RPMI7951 (cell line): ENCODE measurements at regions not wholly inside any gene's neighbourhood (a gene's known extent, or its start where the extent isn't known, plus 50 kb on each side); places are given as distances from the start of the nearest gene placed in this dataset.
"Not testable (repeated sequence)": the region's sequence is repeated elsewhere in the genome, so short reads cannot be mapped to it uniquely, and the experiment has no call there.

Source experiments
- DNase-seq: peaks from one replicate; pipeline ENCODE4 v3.0.0-alpha.2; 2012; ENCODE audit warnings: low read depth

DNA sequence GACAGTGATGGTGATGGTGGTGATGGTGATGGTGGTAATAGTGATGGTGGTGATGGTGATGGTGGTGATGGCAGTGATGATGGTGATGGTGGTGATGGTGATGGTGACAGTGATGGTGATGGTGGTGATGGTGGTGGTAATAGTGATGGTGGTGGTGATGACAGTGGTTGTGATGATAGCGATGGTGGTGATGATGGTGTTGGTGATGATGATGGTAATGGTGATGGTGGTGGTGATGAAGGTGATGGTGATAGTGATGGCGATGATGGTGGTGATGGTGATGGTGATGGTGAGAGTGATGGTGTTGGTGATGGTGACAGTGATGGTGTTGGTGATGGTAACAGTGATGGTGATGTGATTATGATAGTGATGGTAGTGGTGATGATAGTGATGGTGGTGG is 94.3 kb downstream of the ASB1 start:
- no peak for DNase-seq

DNA sequence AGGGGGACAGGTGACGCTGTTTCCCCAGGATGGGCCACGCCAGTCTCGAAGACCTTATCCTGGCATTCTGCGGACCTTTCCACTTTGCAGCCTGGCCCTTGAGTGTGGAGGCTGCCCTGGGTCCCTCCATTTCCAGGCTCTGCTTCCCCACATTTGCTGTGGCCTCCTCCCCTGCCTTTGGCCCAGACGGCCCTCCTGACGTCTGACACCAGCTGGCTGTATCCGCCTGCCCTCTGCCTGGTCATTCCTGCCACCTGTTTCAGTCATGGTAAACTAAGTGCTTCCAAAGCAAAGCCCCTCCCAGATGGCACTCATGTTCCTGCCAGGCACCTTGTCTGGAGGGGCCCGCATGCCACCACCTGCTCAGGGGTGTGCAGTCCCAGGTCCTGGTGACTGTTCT is 95.1 kb downstream of the ASB1 start:
- no peak for DNase-seq

DNA sequence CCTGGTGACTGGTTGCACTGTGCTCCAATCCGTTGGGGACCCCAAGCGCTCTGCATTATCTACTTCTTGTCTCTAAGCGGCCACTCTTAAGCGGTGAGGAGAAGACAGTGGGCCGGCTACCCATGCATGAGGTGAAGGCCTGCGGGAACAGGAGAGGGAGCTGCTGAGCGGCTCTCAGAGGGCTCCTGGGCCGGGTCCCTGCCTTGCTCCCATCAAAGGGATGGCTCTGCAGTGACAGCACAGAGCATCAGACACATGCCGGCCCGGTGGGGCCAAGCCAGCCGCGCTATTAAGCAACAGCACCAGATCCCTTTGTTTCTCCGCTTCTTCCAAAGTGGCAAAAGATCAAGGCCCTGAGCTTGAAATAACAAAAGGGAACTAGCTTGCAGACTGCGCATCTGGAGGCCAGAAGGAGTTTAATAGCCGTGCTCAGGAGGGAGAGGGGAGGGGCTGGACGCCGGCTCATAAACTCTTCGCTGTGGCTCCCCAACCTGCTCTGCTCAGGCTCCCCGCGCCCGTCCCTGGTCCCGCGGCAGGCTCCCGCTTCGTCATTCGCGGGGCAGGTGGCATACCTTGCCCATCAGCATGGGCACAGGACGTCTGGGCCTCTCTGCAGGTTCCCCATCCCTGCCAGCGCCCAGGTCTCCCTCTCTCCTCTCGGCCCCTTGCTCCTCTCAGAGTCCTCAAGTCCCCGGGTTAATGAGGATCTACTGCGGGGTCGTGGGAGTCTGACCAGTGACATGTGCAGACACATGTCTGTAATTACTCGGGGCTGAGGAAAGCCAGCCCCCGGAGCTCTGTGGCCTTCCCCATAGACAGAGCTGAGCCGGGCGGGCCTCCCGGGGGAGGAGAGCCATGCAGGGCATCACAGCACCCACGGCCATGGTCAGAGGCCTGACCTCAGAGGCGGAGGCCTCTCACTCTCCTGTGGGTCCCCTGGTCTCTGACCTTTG is 96.7 kb downstream of the ASB1 start:
- peak; percentile 50 for DNase-seq

DNA sequence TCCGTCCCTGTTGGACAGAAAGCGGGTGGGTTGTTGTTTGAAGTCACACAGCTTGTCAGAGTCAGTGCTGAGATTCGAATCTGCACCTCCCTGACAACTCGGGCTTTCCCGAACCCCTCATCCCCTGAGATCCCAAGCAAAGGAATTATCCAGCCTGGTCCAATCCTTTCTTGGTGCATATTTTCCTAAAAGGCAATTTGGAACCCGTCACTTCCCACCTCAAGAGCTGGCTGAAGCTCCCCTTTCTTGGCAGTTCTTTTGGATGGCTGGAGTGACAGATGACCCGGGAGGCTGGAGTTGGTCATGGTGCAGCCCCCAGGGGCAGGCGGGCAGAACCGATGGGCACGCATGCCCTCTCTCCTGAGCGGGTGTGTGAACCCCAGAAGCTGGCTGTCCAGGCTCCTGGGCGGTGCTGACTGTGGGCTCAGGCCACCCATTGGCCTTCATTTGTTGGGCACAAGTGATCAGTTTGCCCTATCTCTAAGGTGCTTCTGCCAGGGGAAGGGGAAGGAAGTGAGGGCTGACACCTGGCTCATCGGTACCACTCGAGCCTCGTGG is 97.8 kb downstream of the ASB1 start:
- no peak for DNase-seq

DNA sequence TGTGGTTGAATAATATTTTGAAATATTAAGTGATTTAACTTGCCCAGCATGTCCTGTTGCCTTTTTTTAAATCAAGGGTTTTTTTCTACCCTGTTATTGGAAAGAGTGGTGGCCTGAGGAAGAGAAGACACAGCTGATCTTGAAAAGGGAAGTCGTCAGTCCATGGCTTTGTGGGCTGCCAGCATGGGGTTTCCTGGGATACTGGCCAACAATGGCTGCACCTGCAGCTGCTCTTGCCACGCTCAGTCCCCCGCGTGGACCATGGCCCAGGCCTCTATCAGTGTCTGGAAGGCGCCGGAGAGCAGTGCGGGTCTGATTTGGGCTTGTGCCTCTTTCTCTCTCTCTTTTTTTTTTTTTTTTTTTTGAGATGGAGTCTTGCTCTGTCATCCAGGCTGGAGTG is 99.3 kb downstream of the ASB1 start:
- peak; percentile 20 for DNase-seq

DNA sequence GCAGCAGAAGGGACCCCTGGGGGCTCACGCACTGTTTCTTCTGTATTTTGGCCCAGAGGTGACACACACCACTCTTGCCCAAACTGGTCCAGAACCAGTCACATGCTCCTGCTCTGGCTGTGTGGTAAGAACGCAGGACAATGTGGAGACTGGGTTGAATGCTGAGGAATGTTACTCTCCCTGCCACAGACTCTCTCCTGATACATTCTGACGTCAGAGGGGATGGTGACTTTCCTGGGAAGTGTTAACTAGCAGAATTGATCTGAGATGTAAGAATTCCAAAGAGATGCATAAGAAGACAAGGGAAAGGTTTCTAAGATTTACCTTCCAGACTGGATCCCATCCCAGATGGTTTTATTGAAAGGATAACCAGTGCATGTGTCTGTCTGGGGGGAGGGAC is 100.8 kb downstream of the ASB1 start:
- DNase-seq: peak; percentile 39

DNA sequence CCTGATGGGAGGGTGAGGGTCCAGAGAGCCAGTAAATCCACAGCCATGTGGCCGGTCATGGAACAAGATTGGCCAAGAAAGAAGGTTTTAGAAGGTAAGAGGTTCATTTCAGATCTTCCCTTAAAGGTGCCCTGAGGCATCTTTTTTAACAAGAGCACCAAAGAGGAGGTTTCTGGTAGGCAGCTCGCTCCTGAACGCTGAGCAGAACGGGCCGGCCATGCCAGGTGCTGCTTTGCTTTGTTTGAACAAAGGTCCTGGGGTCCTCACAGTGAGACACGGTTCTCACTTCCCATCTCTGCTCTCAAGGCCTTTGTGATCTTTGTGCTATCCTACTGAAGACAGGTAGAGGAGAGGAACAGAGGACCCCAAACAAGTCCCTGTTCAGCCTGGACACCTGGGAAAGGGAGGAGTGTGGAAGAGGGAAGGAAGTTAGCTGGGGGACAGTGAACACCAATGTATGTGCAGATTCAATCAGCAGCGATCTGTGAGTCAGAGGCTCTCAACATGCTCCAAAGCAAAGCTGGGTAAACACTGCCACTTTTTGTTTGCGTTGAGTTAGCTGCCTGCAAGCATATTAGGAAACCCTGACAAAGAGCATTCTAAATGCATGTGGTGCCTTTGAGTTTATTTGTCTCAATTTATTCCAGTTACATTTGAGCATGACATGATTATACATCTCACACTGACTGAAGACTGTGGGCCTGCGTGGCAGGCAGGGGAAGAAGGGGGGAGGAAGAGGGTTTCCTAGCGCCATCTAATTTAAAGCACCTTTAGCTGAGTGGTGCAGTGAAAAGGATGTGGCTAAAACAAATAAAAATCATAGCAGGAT is 102.4 kb downstream of the ASB1 start:
- peak; percentile 58 for DNase-seq

DNA sequence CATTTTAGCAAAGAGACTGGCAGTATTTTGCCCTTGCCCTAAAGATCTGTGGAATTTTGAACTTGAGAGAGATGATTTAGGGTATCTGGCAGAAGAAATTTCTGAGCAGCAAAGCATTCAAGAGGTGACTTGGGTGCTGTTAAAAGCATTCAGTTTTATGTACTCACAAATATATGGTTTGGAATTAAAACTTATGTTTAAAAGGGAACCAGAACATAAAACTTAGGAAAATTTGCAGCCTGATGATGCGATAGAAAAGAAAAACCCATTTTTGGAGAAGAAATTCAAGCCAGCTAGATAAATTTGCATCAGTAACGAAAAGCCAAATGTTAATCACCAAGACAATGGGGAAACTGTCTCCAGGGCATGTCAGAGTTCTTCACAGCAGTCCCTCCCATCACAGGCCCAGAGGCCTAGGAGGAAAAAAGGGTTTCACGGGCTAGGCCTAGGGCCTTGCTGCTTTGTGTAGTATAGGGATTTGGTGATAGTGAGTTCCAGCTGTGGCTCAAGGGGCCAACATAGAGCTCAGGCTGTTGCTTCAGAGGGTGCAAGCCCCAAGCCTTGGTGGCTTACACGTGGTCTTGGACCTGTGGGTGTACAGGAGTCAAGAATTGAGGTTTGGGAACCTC is 104.4 kb downstream of the ASB1 start:
- DNase-seq: not testable (repeated sequence)

DNA sequence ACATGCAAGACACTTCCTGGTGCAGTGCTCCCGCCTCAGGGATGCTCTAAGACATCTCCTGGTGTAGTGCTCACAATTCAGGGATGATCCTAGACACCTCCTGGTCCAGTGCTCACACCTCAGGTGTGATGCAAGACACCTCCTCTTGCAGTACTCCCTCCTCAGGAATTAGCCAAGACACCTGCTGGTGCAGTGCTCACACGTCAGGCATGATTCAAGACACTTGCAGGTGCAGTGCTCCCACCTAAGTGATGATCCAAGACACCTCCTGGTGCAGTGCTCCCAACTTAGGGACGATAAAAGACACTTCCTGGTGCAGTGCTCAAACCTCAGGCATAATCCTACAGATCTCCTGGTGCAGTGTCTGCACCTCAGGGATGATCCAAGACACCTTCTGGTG is 117.0 kb downstream of the ASB1 start:
- not testable (repeated sequence) for DNase-seq

DNA sequence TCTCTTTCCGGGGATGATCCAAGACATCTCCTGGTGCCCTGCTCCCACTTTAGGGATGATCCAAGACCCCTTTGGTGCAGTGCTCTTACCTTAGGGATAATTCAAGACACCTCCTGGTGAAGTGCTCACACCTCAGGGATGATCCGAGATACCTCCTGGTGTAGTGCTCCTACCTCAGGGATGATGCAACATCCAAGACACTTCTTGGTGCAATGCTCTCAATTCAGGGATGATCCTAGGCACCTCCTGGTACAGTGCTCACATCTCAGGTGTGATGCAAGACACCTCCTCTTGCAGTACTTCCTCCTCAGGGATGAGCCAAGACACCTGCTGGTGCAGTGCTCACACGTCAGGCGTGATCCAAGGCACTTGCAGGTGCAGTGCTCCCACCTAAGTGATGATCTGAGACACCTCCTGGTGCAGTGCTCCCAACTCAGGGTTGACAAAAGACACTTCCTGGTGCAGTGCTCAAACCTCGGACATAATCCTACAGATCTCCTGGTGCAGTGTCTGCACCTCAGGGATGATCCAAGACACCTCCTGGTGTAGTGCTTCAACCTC is 122.3 kb downstream of the ASB1 start:
- DNase-seq: no peak

DNA sequence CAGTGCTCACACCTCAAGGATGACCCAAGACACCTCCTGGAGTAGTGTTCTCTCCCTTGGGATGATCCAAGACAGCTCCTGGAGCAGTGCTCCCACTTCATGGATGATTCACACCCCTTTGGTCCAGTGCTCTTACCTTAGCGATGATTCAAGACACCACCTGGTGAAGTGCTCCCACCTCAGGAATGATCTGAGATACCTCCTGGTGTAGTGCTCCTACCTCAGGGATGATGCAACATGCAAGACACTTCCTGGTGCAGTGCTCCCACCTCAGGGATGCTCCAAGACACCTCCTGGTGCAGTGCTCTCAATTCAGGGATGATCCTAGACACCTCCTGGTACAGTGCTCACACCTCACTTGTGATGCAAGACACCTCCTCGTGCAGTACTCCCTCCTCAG is 123.1 kb downstream of the ASB1 start:
- no peak for DNase-seq

DNA sequence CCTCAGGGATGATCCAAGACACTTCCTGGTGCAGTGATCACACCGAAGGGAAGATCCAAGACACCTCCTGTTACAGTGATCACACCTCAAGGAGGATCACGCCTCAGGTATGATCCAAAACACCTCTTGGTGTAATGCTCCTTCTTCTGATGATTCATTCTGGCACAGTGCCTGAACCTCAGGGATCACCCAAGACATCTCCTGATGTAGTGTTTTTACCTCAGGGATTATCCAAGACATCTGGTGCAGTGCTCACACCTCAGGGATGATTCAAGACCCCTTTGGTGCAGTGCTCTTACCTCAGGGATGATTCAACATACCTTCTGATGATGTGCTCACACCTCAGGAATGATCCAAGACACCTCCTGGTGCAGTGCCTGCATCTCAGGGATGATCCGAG is 124.4 kb downstream of the ASB1 start:
- no peak for DNase-seq

DNA sequence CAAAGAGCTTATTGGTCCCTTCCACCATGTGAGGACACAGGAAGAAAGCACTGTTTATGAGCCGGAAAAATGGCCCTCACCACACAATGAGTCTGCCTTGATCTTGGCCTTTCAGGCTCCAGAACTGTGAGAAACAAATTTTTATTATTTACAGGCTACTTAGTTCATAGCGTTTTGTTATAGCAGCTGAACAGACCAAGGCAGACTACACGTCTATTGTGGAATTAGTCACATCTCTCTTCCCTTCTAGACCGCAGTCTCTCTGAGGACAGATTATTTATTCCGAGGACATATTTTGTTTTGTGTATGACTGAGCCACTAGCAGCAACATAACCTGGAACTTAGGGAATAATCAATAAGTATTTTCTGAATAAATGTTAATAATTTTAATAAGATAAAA is 125.5 kb downstream of the ASB1 start:
- no peak for DNase-seq

DNA sequence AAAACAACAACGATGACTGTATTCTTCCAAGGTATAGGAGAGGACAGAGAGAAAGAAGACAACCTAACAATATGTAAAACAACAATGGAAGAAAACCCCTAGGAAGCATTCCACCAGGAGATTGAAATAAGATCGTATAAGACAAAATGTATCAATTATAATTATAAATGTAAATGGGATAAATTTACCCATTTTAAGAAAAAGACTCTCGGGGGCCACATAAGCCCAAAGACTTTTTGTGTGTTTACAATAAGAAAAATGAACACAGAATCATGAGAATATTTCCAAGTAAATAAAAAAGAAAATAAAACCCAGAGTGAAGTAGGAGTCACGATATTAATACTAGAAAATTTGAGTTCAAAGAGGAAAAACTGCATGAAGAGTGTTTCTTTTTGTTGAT is 126.4 kb downstream of the ASB1 start:
- DNase-seq: no peak

DNA sequence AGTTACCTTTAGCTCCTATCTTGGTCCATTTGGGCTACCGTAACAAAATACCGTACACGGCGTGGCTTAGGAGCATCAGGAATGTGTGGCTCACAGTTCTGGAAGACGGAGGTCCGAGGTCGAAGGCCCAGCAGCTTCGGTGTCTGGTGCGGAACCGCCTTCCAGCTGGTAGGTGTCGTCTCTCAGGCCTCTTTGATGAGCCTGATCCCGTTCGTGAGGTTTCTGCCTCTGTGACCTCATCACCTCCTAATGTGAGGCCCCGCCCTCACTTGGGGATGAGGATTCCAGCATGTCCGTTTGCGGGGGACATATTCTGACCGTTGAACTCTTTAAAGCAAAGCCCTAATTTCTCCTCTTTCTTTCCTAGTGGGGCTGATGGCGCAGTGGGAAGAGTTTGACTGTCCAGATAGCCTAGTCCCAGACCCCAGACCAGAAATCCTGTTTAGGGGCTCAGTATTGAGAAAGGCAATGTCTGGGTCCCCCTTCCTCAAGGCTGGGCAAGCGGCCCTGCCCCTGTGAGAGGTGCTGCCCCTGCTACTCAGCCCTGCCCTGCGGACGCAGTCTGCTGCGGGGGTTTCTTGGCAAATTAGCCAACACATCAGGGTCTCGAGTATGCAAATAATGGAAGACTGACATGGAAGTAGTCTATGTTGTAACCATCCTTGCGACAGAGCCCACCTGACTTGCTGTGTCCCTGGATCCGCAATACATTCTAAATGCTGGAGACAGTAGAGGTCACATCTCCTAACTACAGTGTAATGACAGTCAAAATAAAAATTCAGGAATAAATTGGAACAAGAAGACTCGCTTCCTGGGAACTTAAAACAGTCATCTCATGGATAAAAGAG is 128.0 kb downstream of the ASB1 start:
- no peak for DNase-seq

DNA sequence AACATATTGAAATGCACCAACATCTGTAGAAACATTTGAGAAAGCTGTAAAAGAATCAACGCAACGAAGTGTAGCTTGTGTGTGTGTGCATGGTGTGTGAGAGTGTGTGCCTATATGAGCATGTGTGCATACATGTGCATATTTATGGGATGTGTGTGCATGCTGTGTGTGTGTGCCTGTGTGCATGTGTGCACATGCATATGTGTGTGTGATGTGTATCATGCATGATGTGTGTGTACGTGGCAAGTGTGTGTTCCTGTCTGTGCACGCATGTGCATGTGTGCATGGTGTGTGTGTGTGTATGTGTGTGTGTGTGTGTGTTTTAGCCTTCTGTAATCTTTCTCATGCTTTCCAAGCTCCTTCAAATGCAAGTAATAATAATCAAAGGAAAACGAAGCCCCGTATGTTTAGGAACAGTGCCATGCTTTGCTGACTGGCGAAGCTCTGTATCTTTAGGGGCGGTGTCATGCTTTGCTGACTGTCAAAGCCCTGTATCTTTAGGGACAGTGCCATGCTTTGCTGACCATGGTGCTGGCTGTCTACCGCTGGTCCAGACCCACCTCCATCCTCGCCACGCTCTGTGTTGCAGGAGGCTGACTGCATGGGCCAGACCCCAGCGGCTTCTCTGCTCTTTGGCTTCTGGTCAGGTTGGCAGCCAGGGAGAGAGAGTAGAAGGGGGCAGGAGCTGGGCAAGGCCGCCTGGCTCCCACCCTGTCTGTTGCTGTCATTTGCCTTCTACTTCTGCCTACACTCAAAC is 129.2 kb downstream of the ASB1 start:
- no peak for DNase-seq

DNA sequence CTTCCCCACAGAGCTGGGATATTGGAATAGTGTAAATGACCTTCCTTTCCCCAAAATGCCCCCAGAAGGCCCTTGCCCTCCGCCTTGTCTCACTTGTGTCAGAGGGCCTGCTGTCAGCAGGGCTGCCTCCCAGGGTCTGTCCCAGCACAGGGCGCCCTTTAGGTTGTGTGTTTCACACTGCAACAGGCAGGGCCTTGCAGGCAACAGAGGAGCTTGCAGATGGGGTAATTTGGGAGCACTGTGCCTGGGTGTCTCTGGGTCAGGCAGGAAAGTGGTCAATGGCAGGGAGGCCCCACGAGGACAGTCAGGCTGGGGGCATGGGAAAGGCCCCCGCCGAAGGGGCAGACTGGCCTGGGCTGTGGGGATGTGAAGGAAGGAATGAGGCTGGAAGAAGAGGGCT is 130.7 kb downstream of the ASB1 start:
- DNase-seq: no peak

DNA sequence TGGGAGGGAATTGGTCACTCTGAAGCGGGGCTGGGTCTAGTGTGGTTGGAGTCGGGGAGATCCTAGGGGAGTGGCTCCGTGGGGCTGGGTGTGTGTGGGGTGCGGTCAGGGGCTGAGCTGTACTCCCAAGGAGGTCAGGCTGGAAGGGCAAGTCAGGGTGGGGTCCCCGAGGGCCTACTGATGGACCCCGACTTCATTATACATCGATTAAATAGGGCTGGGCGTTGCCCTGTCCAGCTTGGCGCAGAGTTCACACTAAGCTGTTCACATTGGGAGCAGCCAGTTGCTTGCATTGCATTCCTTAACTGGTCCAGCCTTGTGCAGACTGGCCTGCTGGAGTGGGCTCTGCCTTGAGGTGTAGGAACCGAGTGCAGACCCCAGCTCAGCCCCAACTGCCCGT is 131.2 kb downstream of the ASB1 start:
- no peak for DNase-seq

DNA sequence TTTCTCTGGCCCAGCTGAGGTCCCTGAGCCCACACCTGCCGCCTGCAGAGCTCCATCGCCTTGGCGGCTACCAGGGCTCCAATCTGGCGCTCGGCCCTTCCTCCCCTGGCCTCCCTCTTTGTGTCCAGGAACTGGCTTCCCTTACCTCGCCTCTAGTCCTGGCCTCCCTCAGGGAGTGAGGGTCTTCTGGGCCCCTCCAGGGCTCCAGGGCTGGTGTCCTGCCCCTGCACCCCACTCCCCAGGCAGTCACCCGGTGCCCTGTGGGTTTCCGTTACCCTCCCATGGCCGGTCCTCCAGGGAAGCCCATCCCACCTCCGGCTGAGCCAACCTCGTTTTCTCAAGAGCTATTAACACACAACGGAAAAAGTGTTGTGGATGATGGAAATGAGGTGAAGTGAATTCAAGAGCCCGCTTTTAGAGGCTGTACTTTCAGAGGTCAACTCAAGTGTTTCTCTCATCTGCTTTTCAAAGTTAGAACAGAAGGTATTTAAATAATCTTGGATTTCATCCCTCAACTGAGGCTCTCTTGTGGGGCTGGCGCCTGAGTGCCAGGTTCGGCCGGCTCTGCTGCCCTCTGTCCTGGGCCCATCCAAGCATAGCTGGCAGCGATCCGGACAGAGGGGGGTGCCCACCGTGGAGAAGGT is 131.9 kb downstream of the ASB1 start:
- no peak for DNase-seq

DNA sequence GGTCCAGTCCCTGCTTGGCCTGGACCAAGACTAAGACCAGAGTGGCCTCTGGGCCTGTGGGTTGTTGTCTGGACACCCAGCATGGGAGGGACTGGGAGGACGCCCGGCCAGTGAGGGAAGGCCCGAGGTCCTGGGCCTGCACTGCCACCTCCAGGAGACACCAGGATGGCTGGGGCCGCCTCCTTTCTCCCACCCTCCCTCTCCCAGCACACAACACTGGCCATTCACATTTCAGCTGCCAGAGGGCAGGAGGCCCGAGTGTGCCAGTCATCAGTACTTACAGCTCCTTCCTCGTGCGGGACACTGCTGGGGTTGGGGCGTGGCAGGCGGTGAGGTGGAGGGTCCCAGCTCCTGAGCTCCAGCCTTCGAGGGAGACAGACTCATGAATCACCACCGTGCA is 133.5 kb downstream of the ASB1 start:
- peak; percentile 33 for DNase-seq
